ENCODE measurements at regions not wholly inside any gene's neighbourhood (a gene's known extent, or its start where the extent isn't known, plus 50 kb on each side); places are given as distances from the start of the nearest gene placed in this dataset.

- H3K4me3 ChIP-seq (ENCODE audit: low read depth in 1 of 2, low read length in 1 of 2): no peak overlapping the region
- H3K4me1 ChIP-seq (ENCODE audit: control insufficient read depth in 1 of 2, insufficient read depth in 1 of 2, low read depth in 1 of 2, low read length in 1 of 2): no peaks in the 10 kb centered on the region
- H3K36me3 ChIP-seq: no peaks in the 10 kb centered on the region
- no peak overlapping the region for H3K27ac ChIP-seq
- H3K9me3 ChIP-seq: no peaks in the 10 kb centered on the region
- TF ChIP-seq CTCF (IDR thresholded peaks at IDR 0.05): no peak
- H3K27me3 ChIP-seq: no peaks in the 10 kb centered on the region
Measured at GRCh38 chr18:54003195-54003594, 221.3 kb downstream of the MBD2 start.

GRCh38 chr18:53997064-53997463, 227.4 kb downstream of the MBD2 start:
- H3K36me3 ChIP-seq: no peaks in the 10 kb centered on the region
- H3K4me1 ChIP-seq (ENCODE audit: control insufficient read depth in 1 of 2, insufficient read depth in 1 of 2, low read depth in 1 of 2, low read length in 1 of 2): no peaks in the 10 kb centered on the region
- no peaks in the 10 kb centered on the region for H3K9me3 ChIP-seq
- H3K4me3 ChIP-seq (ENCODE audit: low read depth in 1 of 2, low read length in 1 of 2): no peak overlapping the region
- H3K27ac ChIP-seq: no peak overlapping the region
- H3K27me3 ChIP-seq: no peaks in the 10 kb centered on the region
- TF ChIP-seq CTCF (IDR thresholded peaks at IDR 0.05): no peak

GRCh38 chr18:53994016-53994415, 230.5 kb downstream of the MBD2 start:
- Histone ChIP-seq H3K9me3 (no peaks in the 10 kb centered on the region), H3K4me3 (ENCODE audit: low read depth in 1 of 2, low read length in 1 of 2) (no peak overlapping the region), H3K36me3 (no peaks in the 10 kb centered on the region), H3K4me1 (ENCODE audit: control insufficient read depth in 1 of 2, insufficient read depth in 1 of 2, low read depth in 1 of 2, low read length in 1 of 2) (no peaks in the 10 kb centered on the region), H3K27me3 (no peaks in the 10 kb centered on the region), H3K27ac (no peak overlapping the region)
- TF ChIP-seq CTCF (IDR thresholded peaks at IDR 0.05): no peak

GRCh38 chr18:53991805-53992204, 232.7 kb downstream of the MBD2 start:
- Histone ChIP-seq H3K27me3 (no peaks in the 10 kb centered on the region), H3K4me3 (ENCODE audit: low read depth in 1 of 2, low read length in 1 of 2) (no peak overlapping the region), H3K9me3 (no peaks in the 10 kb centered on the region), H3K36me3 (no peaks in the 10 kb centered on the region), H3K27ac (no peak overlapping the region), H3K4me1 (ENCODE audit: control insufficient read depth in 1 of 2, insufficient read depth in 1 of 2, low read depth in 1 of 2, low read length in 1 of 2) (no peaks in the 10 kb centered on the region)
- no peak for TF ChIP-seq CTCF (IDR thresholded peaks at IDR 0.05)

GRCh38 chr18:53991202-53991601, 233.3 kb downstream of the MBD2 start:
- Histone ChIP-seq H3K9me3 (no peaks in the 10 kb centered on the region), H3K4me3 (ENCODE audit: low read depth in 1 of 2, low read length in 1 of 2) (no peak overlapping the region), H3K36me3 (no peaks in the 10 kb centered on the region), H3K27me3 (no peaks in the 10 kb centered on the region), H3K4me1 (ENCODE audit: control insufficient read depth in 1 of 2, insufficient read depth in 1 of 2, low read depth in 1 of 2, low read length in 1 of 2) (no peaks in the 10 kb centered on the region), H3K27ac (no peak overlapping the region)
- TF ChIP-seq CTCF (IDR thresholded peaks at IDR 0.05): no peak

GRCh38 chr18:53990485-53990884, 234.0 kb downstream of the MBD2 start:
- H3K36me3 ChIP-seq: no peaks in the 10 kb centered on the region
- TF ChIP-seq CTCF (IDR thresholded peaks at IDR 0.05): no peak

More at GRCh38 chr18:53990485-53990884, 234.0 kb downstream of the MBD2 start:
- Histone ChIP-seq H3K27me3 (no peaks in the 10 kb centered on the region), H3K4me1 (ENCODE audit: control insufficient read depth in 1 of 2, insufficient read depth in 1 of 2, low read depth in 1 of 2, low read length in 1 of 2) (no peaks in the 10 kb centered on the region), H3K4me3 (ENCODE audit: low read depth in 1 of 2, low read length in 1 of 2) (no peak overlapping the region), H3K9me3 (no peaks in the 10 kb centered on the region), H3K27ac (no peak overlapping the region)
